Coronary artery (tissue), 2 donors: ENCODE measurements at regions not wholly inside any gene's neighbourhood (a gene's known extent, or its start where the extent isn't known, plus 50 kb on each side); places are given as distances from the start of the nearest gene placed in this dataset.

ENCODE experiments used
- DNase-seq: peaks from one replicate; pipeline ENCODE4 v3.0.0-alpha.2; 2017; ENCODE audit warnings: low spot score
- H3K27ac ChIP-seq, 2 donors: fragments of 200-600 bp; sonication (generic); one replicate each; pipeline ENCODE4 v1.5.1; 2016 to 2019
- H3K4me3 ChIP-seq: fragments of 200-600 bp; sonication (generic); 2 replicates; pipeline ENCODE4 v1.5.1; 2016; ENCODE audit warnings: mild to moderate bottlenecking, moderate library complexity
- TF ChIP-seq, protein P1 (sequence below): fragments of 200-600 bp; sonication (generic); IDR thresholded peaks from one replicate; pipeline ENCODE4 v1.5.1; 2019; ENCODE audit warnings: antibody characterized with exemption

DNA sequence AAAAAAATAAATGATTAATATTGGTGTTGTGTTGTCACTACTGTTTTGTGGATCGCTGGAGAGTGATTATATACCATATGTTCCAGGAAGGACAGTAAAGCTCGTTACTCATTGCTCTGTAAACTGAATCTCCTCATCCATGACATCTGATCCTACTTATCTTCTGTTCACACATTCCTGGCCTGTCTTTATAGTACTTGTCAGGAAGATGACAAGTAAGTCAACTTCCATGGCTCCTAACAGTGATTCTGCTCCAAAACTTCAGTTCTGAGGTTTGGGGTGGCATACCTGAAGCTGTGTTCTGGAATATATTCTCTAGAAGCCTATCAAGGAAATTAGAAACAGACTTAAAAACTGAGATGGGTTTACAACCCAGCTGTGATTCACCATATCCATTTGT, 288.9 kb downstream of the ZBBX start:
- TF ChIP-seq, protein P1, sequence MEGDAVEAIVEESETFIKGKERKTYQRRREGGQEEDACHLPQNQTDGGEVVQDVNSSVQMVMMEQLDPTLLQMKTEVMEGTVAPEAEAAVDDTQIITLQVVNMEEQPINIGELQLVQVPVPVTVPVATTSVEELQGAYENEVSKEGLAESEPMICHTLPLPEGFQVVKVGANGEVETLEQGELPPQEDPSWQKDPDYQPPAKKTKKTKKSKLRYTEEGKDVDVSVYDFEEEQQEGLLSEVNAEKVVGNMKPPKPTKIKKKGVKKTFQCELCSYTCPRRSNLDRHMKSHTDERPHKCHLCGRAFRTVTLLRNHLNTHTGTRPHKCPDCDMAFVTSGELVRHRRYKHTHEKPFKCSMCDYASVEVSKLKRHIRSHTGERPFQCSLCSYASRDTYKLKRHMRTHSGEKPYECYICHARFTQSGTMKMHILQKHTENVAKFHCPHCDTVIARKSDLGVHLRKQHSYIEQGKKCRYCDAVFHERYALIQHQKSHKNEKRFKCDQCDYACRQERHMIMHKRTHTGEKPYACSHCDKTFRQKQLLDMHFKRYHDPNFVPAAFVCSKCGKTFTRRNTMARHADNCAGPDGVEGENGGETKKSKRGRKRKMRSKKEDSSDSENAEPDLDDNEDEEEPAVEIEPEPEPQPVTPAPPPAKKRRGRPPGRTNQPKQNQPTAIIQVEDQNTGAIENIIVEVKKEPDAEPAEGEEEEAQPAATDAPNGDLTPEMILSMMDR = no peak
- Histone ChIP-seq H3K4me3 (no peak overlapping the region), H3K27ac (no peak overlapping the region)
- no peak for DNase-seq

DNA sequence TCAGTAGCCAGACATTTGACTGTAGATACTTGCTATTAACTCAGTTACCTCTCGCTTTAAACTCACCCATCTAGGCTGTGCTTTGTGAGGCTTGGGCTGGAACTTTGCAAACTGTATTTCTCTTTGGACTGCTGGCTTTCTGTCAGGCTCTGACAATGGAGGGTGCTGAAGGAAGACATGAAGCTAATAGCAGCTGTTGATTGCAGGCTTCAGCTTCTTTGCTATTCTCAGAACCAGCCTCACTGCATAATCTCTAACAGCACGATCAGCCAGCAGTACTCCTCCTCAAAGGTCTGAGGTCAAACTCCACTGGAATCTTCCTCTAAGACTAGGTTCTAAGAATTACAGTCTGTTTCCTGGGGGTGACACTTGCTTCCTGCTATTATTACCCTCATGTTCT, 295.6 kb downstream of the ZBBX start:
- Histone ChIP-seq H3K27ac (no peak overlapping the region), H3K4me3 (no peak overlapping the region)
- no peak for DNase-seq
- TF ChIP-seq, protein P1 = no peak

DNA sequence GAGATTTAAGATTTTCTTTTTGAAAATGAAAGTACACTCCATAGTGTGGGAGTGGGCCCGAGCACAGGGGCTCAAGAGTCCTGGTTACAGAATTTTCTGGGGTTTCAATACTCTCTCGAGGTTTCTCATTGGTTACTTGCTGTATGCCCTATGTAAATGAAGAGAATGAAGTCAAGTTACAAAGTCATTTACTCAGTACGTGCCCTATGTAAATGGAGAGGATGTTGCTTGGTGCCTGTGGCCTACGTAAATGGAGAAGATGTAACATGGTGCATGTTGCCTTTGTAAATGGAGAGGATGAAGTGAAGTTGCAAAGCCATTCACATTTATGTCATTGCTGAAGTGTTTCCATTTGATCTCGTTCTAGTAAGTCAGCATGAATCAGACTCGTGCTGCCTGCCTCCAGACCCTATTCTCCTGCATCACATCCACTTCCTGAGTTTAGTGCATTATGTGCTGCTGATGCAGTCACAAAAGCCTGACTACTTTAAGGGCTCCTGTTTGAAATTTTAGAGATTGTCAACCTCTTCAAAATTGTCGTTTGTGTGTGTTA, 302.0 kb downstream of the ZBBX start:
- TF ChIP-seq, protein P1 = no peak

DNA sequence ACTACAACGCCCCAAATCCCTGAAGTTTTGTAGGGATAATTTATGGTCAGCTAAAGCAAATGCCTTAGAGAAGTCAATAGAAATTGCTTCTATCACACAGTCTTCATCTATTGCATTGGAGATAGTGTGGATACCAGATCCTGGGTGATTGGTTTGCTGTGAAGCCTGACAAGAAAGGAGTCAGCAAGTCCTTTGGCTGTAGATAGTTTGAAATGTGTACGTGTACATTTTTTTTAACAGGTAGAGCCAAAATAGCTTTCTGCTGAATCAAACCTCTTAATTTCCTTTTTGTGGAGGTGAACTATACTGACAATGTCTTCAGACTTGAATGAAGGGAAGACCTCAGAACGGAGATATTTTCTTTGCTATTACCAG, 312.3 kb downstream of the ZBBX start:
- TF ChIP-seq, protein P1 = no peak
- DNase-seq = no peak
- Histone ChIP-seq H3K27ac (no peak overlapping the region), H3K4me3 (no peak overlapping the region)

More for the DNA sequence above, 302.0 kb downstream of the ZBBX start:
- Histone ChIP-seq H3K4me3 (no peak overlapping the region), H3K27ac (no peak overlapping the region)
- DNase-seq = no peak

DNA sequence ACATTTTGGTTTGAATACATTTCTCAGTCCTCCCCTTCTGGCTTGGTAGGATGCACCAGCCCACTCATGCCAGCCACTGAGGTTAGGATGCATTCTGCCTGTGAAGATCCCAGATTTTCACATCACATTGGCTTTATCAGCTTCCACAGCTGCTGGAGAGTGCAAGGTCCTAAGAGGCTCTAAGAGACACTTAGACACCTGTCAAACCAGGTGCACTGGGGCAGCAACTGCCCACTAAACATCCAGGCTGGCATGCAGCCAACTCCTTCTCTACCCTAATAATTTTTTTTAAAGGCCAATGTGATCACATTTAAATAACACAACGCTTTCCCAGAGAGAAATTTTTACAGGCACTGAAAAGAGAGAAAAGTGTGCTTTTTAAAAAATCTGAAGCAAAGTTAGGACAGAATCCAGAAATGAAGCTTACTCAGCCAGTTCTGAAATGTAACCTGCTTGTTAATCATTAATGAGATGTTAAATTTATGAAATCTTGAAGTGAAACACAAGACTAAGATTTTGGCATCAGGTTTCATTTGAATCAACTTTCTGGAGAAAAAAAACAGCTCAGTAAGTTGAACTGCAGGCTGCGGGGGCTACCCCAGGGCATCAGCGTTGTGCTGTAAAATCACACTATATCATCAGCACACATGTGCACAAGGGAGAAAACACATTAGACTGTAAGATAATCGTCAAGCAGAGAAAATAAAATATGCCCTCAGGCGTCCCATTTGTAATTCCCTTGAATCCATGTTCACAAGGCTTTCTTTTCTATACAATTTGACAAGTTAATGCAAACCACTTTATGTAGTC, 312.9 kb downstream of the ZBBX start:
- no peak overlapping the region for H3K4me3 ChIP-seq
- no peak for DNase-seq
- TF ChIP-seq, protein P1 = no peak
- no peak overlapping the region for H3K27ac ChIP-seq

DNA sequence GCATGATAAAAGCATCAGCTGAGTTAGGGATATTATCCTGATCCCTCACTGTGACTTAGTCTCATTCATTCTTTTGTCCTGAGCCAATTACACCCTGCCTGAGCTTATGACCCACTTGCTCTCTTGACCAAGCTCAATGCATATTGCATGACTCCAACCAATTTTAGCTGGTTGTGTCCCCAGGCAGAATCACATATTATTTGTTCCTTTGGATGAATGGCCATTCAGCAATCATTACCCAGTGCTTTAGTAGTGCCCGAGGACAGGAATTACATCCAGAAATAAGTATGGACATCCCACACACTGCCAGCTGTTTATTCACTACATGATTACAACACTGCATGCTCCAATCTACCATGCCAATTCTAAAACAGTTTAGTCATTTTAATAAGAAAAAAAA, 322.5 kb downstream of the ZBBX start:
- DNase-seq = no peak
- Histone ChIP-seq H3K27ac (no peak overlapping the region), H3K4me3 (no peak overlapping the region)
- TF ChIP-seq, protein P1 = no peak

DNA sequence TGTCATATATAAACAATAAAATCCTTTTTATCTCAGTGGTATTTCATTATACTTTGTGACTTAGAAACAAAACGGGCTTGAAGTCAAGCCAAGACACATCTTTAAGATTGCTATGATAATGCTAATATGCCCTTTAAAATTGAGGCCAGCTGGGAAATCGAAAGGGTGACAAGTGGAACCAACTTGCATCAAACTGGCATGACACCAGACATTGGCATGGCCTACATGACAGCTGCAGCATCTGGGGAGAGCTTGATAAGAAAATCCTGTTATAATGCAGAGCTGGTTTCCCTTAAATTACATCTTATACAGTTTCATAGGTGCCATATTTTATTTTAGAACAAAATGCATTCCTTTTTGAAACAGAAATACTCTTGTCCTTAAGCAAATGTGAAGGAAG, 325.2 kb downstream of the ZBBX start:
- DNase-seq = no peak
- TF ChIP-seq, protein P1 = no peak
- Histone ChIP-seq H3K4me3 (no peak overlapping the region), H3K27ac (no peak overlapping the region)
